GM18505 (cell line): ENCODE measurements at regions not wholly inside any gene's neighbourhood (a gene's known extent, or its start where the extent isn't known, plus 50 kb on each side); places are given as distances from the start of the nearest gene placed in this dataset.
"Not testable (repeated sequence)": the region's sequence is repeated elsewhere in the genome, so short reads cannot be mapped to it uniquely, and the experiment has no call there.

Experiments used
- ATAC-seq: cut with Tn5 transposase; IDR thresholded peaks from one replicate; pipeline ENCODE4 v1.9.1; 2021; ENCODE audit not compliant: unreplicated experiment
- POLR2A ChIP-seq: IDR thresholded peaks from 4 replicates; pipeline ENCODE4 v1.6.1; 2011; ENCODE audit warnings: borderline replicate concordance; ENCODE audit not compliant: insufficient read depth, insufficient read length; ENCODE audit errors: extremely low read depth

GRCh38 chr5:166270712-166271111, 2020.7 kb upstream of the WWC1 start:
- no peak for ATAC-seq

GRCh38 chr5:166276006-166276405, 2015.4 kb upstream of the WWC1 start:
- no peak for ATAC-seq

More at GRCh38 chr5:166270712-166271111, 2020.7 kb upstream of the WWC1 start:
- no peak for TF ChIP-seq POLR2A

GRCh38 chr5:166279828-166280227, 2011.6 kb upstream of the WWC1 start:
- no peak for TF ChIP-seq POLR2A
- ATAC-seq, result no peak

More at GRCh38 chr5:166276006-166276405, 2015.4 kb upstream of the WWC1 start:
- TF ChIP-seq POLR2A, result no peak

- TF ChIP-seq POLR2A, result no peak
- no peak for ATAC-seq
Measured at GRCh38 chr5:166281433-166281832, 2010.0 kb upstream of the WWC1 start.

- TF ChIP-seq POLR2A, result no peak
- ATAC-seq, result no peak
Measured at GRCh38 chr5:166282939-166283338, 2008.5 kb upstream of the WWC1 start.

GRCh38 chr5:166285361-166285760, 2006.1 kb upstream of the WWC1 start:
- no peak for TF ChIP-seq POLR2A
- no peak for ATAC-seq

GRCh38 chr5:166286832-166287231, 2004.6 kb upstream of the WWC1 start:
- no peak for ATAC-seq
- TF ChIP-seq POLR2A, result no peak

- ATAC-seq, result no peak
- TF ChIP-seq POLR2A, result no peak
Measured at GRCh38 chr5:166287866-166288265, 2003.6 kb upstream of the WWC1 start.

- not testable (repeated sequence) for ATAC-seq
Measured at GRCh38 chr5:166291800-166292199, 1999.6 kb upstream of the WWC1 start.

GRCh38 chr5:166293892-166294291, 1997.6 kb upstream of the WWC1 start:
- ATAC-seq, result no peak
- no peak for TF ChIP-seq POLR2A

- ATAC-seq, result no peak
- no peak for TF ChIP-seq POLR2A
Measured at GRCh38 chr5:166302166-166302565, 1989.3 kb upstream of the WWC1 start.

- TF ChIP-seq POLR2A, result no peak
- no peak for ATAC-seq
Measured at GRCh38 chr5:166317425-166317824, 1974.0 kb upstream of the WWC1 start.

- ATAC-seq, result no peak
- no peak for TF ChIP-seq POLR2A
Measured at GRCh38 chr5:166320920-166321480, 1970.4 kb upstream of the WWC1 start.

- ATAC-seq, result no peak
- no peak for TF ChIP-seq POLR2A
Measured at GRCh38 chr5:166324372-166324771, 1967.1 kb upstream of the WWC1 start.

- no peak for ATAC-seq
- TF ChIP-seq POLR2A, result no peak
Measured at GRCh38 chr5:166329149-166329800, 1962.2 kb upstream of the WWC1 start.

GRCh38 chr5:166330036-166330435, 1961.4 kb upstream of the WWC1 start:
- no peak for ATAC-seq
- TF ChIP-seq POLR2A, result no peak

- ATAC-seq, result no peak
- no peak for TF ChIP-seq POLR2A
Measured at GRCh38 chr5:166331521-166331920, 1959.9 kb upstream of the WWC1 start.
